ENCODE measurements at regions not wholly inside any gene's neighbourhood (a gene's known extent, or its start where the extent isn't known, plus 50 kb on each side); places are given as distances from the start of the nearest gene placed in this dataset.

- no peak for TF ChIP-seq CTCF (IDR thresholded peaks at IDR 0.05; ENCODE audit: low read length)
- TF ChIP-seq EZH2 (IDR thresholded peaks at IDR 0.05; ENCODE audit: borderline replicate concordance, low read length), result no peak
- no peak overlapping the region for H3K4me2 ChIP-seq (ENCODE audit: low read length)
- no peaks in the 10 kb centered on the region for H3K36me3 ChIP-seq (ENCODE audit: insufficient read depth, low read length)
- H3K27me3 ChIP-seq (ENCODE audit: insufficient read depth, low read length), result no peaks in the 10 kb centered on the region
- no peaks in the 10 kb centered on the region for H3K9me3 ChIP-seq (ENCODE audit: low read length)
- H3K9ac ChIP-seq (ENCODE audit: low read length), result no peak overlapping the region
- no peaks in the 10 kb centered on the region for H3K4me1 ChIP-seq (ENCODE audit: insufficient read depth, low read length, severe bottlenecking)
- H3K79me2 ChIP-seq (ENCODE audit: insufficient read depth, low read length), result no peaks in the 10 kb centered on the region
- H3K4me3 ChIP-seq (ENCODE audit: low read depth, low read length, poor library complexity, severe bottlenecking), result no peak overlapping the region
- no peak overlapping the region for H3K27ac ChIP-seq (ENCODE audit: low read depth, low read length, poor library complexity, severe bottlenecking)
- H2AFZ ChIP-seq (ENCODE audit: low read length), result no peak overlapping the region
- no peaks in the 10 kb centered on the region for H4K20me1 ChIP-seq (ENCODE audit: insufficient read depth, low read length)
- H3F3A ChIP-seq (ENCODE audit: insufficient read depth, low read length), result no peaks in the 10 kb centered on the region
- H3K9me2 ChIP-seq (ENCODE audit: low read depth, low read length), result no peaks in the 10 kb centered on the region
Measured at GRCh38 chr4:155566354-155566753, 100.3 kb upstream of the GUCY1A1 start.

- H3K4me3 ChIP-seq (ENCODE audit: low read depth, low read length, poor library complexity, severe bottlenecking), result no peak overlapping the region
- TF ChIP-seq CTCF (IDR thresholded peaks at IDR 0.05; ENCODE audit: low read length) (no peak), EZH2 (IDR thresholded peaks at IDR 0.05; ENCODE audit: borderline replicate concordance, low read length) (no peak)
- no peak overlapping the region for H2AFZ ChIP-seq (ENCODE audit: low read length)
- no peaks in the 10 kb centered on the region for H3K79me2 ChIP-seq (ENCODE audit: insufficient read depth, low read length)
- H4K20me1 ChIP-seq (ENCODE audit: insufficient read depth, low read length), result no peaks in the 10 kb centered on the region
- H3K36me3 ChIP-seq (ENCODE audit: insufficient read depth, low read length), result no peaks in the 10 kb centered on the region
- no peaks in the 10 kb centered on the region for H3F3A ChIP-seq (ENCODE audit: insufficient read depth, low read length)
- H3K27ac ChIP-seq (ENCODE audit: low read depth, low read length, poor library complexity, severe bottlenecking), result no peak overlapping the region
- no peak overlapping the region for H3K9ac ChIP-seq (ENCODE audit: low read length)
- H3K27me3 ChIP-seq (ENCODE audit: insufficient read depth, low read length), result no peaks in the 10 kb centered on the region
- H3K9me3 ChIP-seq (ENCODE audit: low read length), result no peaks in the 10 kb centered on the region
- H3K4me1 ChIP-seq (ENCODE audit: insufficient read depth, low read length, severe bottlenecking), result no peaks in the 10 kb centered on the region
- H3K4me2 ChIP-seq (ENCODE audit: low read length), result no peak overlapping the region
- H3K9me2 ChIP-seq (ENCODE audit: low read depth, low read length), result no peaks in the 10 kb centered on the region
Measured at GRCh38 chr4:155565776-155566175, 100.9 kb upstream of the GUCY1A1 start.

- Histone ChIP-seq H3K9me3 (ENCODE audit: low read length) (no peaks in the 10 kb centered on the region), H3K27ac (ENCODE audit: low read depth, low read length, poor library complexity, severe bottlenecking) (no peak overlapping the region), H2AFZ (ENCODE audit: low read length) (no peak overlapping the region), H3K27me3 (ENCODE audit: insufficient read depth, low read length) (no peaks in the 10 kb centered on the region), H3K9ac (ENCODE audit: low read length) (no peak overlapping the region), H4K20me1 (ENCODE audit: insufficient read depth, low read length) (no peaks in the 10 kb centered on the region), H3K4me3 (ENCODE audit: low read depth, low read length, poor library complexity, severe bottlenecking) (no peak overlapping the region), H3F3A (ENCODE audit: insufficient read depth, low read length) (no peaks in the 10 kb centered on the region), H3K79me2 (ENCODE audit: insufficient read depth, low read length) (no peaks in the 10 kb centered on the region), H3K9me2 (ENCODE audit: low read depth, low read length) (no peaks in the 10 kb centered on the region), H3K4me2 (ENCODE audit: low read length) (no peak overlapping the region), H3K4me1 (ENCODE audit: insufficient read depth, low read length, severe bottlenecking) (no peaks in the 10 kb centered on the region), H3K36me3 (ENCODE audit: insufficient read depth, low read length) (no peaks in the 10 kb centered on the region)
- TF ChIP-seq CTCF (IDR thresholded peaks at IDR 0.05; ENCODE audit: low read length) (no peak), EZH2 (IDR thresholded peaks at IDR 0.05; ENCODE audit: borderline replicate concordance, low read length) (no peak)
Measured at GRCh38 chr4:155565330-155565729, 101.3 kb upstream of the GUCY1A1 start.

All from OCI-LY1 (cell line).